HG02870 (cell line): ENCODE measurements at regions not wholly inside any gene's neighbourhood (a gene's known extent, or its start where the extent isn't known, plus 50 kb on each side); places are given as distances from the start of the nearest gene placed in this dataset.
"Not testable (repeated sequence)": the region's sequence is repeated elsewhere in the genome, so short reads cannot be mapped to it uniquely, and the experiment has no call there.

Experiments
- ATAC-seq: cut with Tn5 transposase; IDR thresholded peaks from one replicate; pipeline ENCODE4 v1.9.1; 2021; ENCODE audit warnings: mild to moderate bottlenecking, moderate library complexity; ENCODE audit not compliant: unreplicated experiment

DNA sequence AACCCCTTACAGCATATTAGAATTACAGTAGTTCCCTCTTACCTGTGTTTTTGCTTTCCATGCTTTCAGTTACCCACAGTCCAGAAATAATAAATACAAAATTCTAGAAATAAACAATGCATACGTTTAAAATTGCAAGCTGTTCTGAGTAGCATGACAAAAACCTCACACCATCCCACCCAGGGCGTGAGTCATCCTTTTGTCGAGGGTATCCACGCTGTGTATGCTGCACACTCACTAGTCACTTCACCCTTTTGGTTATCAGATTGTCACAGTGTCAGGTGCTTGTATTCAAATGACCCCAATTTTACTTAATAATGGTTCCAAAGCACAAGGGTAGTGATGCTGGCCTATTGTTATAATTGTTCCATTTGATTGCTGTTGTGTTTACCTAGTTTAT is 72.5 kb upstream of the P3H2 start:
- no peak for ATAC-seq

- no peak for ATAC-seq
These were observed 72.0 kb upstream of the P3H2 start for GRCh38 chr3:190192739-190193138.

DNA sequence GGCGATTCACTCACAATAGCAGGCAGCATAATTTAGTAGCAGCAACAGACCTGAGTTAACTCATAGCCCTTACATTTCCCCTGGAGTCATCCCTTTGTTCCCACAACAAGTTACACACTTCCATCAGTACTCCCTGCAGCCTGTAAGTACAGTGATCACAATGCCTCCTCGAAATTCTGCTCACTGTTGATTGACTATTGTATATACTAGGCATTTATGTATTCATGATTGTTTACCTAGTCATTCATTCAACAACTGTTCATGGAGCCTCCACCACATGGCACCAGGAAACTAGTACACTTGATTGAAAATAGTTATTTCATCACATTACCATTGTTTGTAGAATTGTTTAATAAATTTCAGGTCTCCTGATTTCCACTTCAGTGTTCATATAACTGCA is 71.4 kb upstream of the P3H2 start:
- ATAC-seq: no peak

DNA sequence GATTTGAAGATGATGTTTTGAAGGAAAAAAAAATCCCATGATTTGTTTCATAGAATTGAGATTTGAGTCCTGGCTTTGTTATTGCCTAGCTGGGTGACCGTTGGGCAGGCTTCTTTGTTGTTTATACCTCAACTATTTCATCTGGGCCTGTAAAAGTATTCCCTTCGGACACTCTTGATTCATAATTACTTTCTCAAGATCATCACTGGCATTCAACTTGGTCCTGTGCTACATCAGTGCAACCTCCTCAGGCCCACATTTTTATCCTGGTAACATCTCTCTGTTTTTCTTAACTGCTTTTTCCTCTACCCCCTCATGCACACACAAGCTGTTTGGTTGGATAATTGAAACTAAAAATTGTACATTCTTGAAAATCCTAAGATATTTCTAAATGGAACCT is 67.5 kb upstream of the P3H2 start:
- ATAC-seq: no peak

DNA sequence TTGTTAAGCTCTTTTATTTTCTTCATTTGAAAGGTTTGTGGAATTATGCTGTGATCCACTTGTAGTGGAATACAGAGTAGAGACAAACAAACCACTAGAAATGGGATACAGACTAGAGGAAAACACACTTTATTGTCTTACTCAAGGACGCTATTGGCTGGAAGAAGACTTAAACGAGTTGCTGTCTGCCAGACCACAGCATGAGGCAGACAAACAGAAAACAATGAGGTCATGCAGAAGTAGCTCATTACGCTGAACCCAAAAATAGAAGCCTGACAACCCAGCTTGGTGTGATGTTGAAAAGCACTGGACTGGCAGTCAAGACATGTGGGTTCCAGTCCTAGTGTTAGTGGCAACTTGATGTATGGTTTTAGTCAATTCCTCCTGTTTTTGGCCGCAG is 62.4 kb upstream of the P3H2 start:
- no peak for ATAC-seq

- ATAC-seq: no peak
These were observed 61.8 kb upstream of the P3H2 start for GRCh38 chr3:190182418-190183043.

- ATAC-seq: no peak
These were observed 59.6 kb upstream of the P3H2 start for GRCh38 chr3:190180268-190180667.

- no peak for ATAC-seq
These were observed 58.1 kb upstream of the P3H2 start for GRCh38 chr3:190178779-190179178.

GRCh38 chr3:190176933-190177525 is 56.3 kb upstream of the P3H2 start:
- ATAC-seq: not testable (repeated sequence)

DNA sequence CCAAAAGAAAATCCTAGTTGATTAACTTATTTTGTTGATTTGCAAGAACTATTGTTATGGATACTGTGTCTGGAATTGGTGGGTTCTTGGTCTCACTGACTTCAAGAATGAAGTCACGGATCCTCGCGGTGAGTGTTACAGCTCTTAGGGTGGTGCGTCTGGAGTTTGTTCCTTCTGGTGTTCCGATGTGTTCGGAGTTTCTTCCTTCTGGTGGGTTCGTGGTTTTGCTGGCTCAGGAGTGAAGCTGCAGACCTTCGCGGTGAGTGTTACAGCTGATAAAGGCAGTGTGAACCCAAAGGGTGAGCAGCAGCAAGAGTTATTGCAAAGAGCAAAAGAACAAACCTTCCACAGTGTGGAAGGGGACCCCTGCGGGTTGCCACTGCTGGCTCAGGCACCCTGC is 55.4 kb upstream of the P3H2 start:
- ATAC-seq: not testable (repeated sequence)

- no peak for ATAC-seq
These were observed 54.8 kb upstream of the P3H2 start for GRCh38 chr3:190175490-190175889.

DNA sequence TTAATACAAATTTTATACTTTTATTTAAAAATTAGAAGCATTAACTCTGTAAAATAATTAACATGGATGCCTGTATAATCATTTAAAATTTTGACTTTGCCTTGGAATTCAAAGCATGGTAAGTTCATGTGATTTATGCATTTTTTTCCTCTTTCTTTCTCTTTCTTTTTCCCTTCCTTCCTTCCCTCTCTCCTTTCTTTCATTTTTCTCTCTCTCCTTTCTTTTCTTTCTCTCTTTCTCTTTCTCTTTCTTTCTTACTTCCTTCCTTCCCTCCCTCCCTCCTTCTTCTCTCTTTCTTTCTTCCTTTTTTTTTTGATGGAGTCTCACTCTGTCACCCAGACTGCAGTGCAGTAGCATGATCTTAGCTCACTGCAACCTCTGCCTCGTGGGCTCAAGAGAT is 53.8 kb upstream of the P3H2 start:
- ATAC-seq: no peak

DNA sequence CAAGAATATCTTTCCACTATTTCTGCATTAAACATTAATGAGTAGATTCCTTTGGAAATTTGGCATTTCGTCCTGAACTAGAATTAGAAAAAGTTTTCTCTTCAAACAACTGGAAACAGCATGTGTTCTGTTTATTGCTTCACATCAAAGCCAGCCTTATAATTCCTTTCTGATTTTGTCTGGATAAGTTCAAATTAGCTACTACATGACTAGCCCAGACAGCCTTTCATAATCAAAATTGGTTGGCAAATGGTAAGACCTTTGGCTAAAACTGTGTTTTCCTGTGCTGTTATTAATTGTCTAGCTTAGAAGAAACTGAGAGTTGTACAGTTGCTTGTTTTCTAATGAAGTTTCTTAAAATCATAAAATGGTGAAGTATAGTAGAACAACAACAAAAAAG is 52.7 kb upstream of the P3H2 start:
- no peak for ATAC-seq

DNA sequence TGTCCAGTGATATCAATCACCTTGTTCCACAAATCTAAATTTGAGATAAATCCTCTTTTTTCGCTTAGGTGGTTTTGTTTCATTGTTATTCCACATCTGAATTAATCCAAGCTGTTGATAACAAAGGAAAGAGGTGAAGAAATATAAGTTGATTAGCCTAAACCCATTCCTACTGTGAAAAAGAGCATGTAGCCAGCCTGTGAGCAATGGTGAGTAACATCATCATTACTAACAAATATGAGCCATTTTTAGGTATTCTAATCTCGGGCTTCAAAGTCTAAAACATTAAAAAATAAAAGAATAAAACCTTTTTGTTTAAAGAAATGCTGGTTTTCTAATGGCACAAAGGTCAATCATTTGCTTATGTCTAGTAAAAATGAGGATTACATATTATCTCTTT is 52.1 kb upstream of the P3H2 start:
- no peak for ATAC-seq
